ENCODE measurements at regions not wholly inside any gene's neighbourhood (a gene's known extent, or its start where the extent isn't known, plus 50 kb on each side); places are given as distances from the start of the nearest gene placed in this dataset.

- DNase-seq (ENCODE audit: low read depth), result no peak
These were observed 154.2 kb downstream of the DLL1 start for GRCh38 chr6:170136541-170137175.

GRCh38 chr6:170135821-170136471, 154.9 kb downstream of the DLL1 start:
- no peak for DNase-seq (ENCODE audit: low read depth)

- no peak for DNase-seq (ENCODE audit: low read depth)
These were observed 155.4 kb downstream of the DLL1 start for GRCh38 chr6:170135461-170135820.

GRCh38 chr6:170134471-170135440, 156.1 kb downstream of the DLL1 start:
- no peak for DNase-seq (ENCODE audit: low read depth)

GRCh38 chr6:170134031-170134470, 156.8 kb downstream of the DLL1 start:
- no peak for DNase-seq (ENCODE audit: low read depth)

- DNase-seq (ENCODE audit: low read depth), result no peak
These were observed 158.3 kb downstream of the DLL1 start for GRCh38 chr6:170132561-170132991.

GRCh38 chr6:170132011-170132521, 158.8 kb downstream of the DLL1 start:
- DNase-seq (ENCODE audit: low read depth), result no peak

- no peak for DNase-seq (ENCODE audit: low read depth)
These were observed 159.5 kb downstream of the DLL1 start for GRCh38 chr6:170131351-170131750.

GRCh38 chr6:170130771-170131241, 160.1 kb downstream of the DLL1 start:
- no peak for DNase-seq (ENCODE audit: low read depth)

- no peak for DNase-seq (ENCODE audit: low read depth)
These were observed 160.7 kb downstream of the DLL1 start for GRCh38 chr6:170130201-170130621.

- no peak for DNase-seq (ENCODE audit: low read depth)
These were observed 161.1 kb downstream of the DLL1 start for GRCh38 chr6:170129691-170130171.

- DNase-seq (ENCODE audit: low read depth), result no peak
These were observed 161.8 kb downstream of the DLL1 start for GRCh38 chr6:170128811-170129681.

- no peak for DNase-seq (ENCODE audit: low read depth)
These were observed 162.5 kb downstream of the DLL1 start for GRCh38 chr6:170128346-170128745.

GRCh38 chr6:170127151-170127550, 163.7 kb downstream of the DLL1 start:
- no peak for DNase-seq (ENCODE audit: low read depth)

GRCh38 chr6:170125456-170126300, 165.2 kb downstream of the DLL1 start:
- DNase-seq (ENCODE audit: low read depth), result no peak

- DNase-seq (ENCODE audit: low read depth), result no peak
These were observed 166.0 kb downstream of the DLL1 start for GRCh38 chr6:170124836-170125235.

- DNase-seq (ENCODE audit: low read depth), result no peak
These were observed 166.7 kb downstream of the DLL1 start for GRCh38 chr6:170124150-170124549.

- DNase-seq (ENCODE audit: low read depth), result no peak
These were observed 168.2 kb downstream of the DLL1 start for GRCh38 chr6:170122651-170123050.

- no peak for DNase-seq (ENCODE audit: low read depth)
These were observed 173.5 kb downstream of the DLL1 start for GRCh38 chr6:170117111-170117972.

All from M059J (cell line).